Pancreas (tissue), 10 donors: ENCODE measurements at regions not wholly inside any gene's neighbourhood (a gene's known extent, or its start where the extent isn't known, plus 50 kb on each side); places are given as distances from the start of the nearest gene placed in this dataset.
"Not testable (repeated sequence)": the region's sequence is repeated elsewhere in the genome, so short reads cannot be mapped to it uniquely, and the experiment has no call there.

Experiments
- ATAC-seq, 4 donors: fragments of 200-7000 bp; cut with Tn5 transposase; one replicate each; pipeline versions ENCODE4 v1.8.0 to v1.9.1; 2020; ENCODE audit warnings: mild to moderate bottlenecking in 4 of 4, moderate library complexity in 4 of 4
- DNase-seq, 6 donors: peaks; one replicate each; pipeline ENCODE4 v3.0.0-alpha.2; 2020
- FAIRE-seq: peaks from 2 replicates; lab custom pipeline; 2012; peaks lifted over from hg19 to GRCh38; lab: Jason Lieb, UNC
- H3K27ac ChIP-seq, 4 donors: fragments of 200-600 bp; sonication (generic); 1 replicate in 3 of 4; 2 replicates in 1 of 4; pipeline versions ENCODE4 v1.5.0 to v1.8.0; 2020
- H3K27me3 ChIP-seq, 4 donors: fragments of 200-600 bp; one replicate each; pipeline ENCODE4 v1.8.0; 2021
- H3K36me3 ChIP-seq, 3 donors: fragments of 200-600 bp; sonication (generic) in 1 of 3; one replicate each; pipeline versions ENCODE4 v1.5.0 to v1.8.0; 2020 to 2021
- H3K4me1 ChIP-seq, 3 donors: fragments of 200-600 bp; one replicate each; pipeline ENCODE4 v1.8.0; 2021
- H3K4me3 ChIP-seq, 4 donors: fragments of 200-600 bp; sonication (generic) in 2 of 4; one replicate each; pipeline versions ENCODE4 v1.5.0 to v1.8.0; 2020 to 2021
- H3K9me3 ChIP-seq, 4 donors: fragments of 200-600 bp; one replicate each; pipeline ENCODE4 v1.8.0; 2021
- WGBS, 2 donors: extraction: QIAGEN DNeasy Blood & Tissue Kit; methylation state at CpG; one replicate each; pipeline ENCODE4 v1.1.7; 2013; 5-methylcytosine and 5-hydroxymethylcytosine counted together
- intact Hi-C, 3 donors: fragments of 100-400 bp; cut with DNase I; formaldehyde crosslinking; loops; one replicate each; pipeline versions ENCODE4 v1.11.1 to v1.14.2; 2022
- TF ChIP-seq, protein P1 (sequence below), 4 donors: fragments of 200-600 bp; sonication (generic) in 3 of 4; IDR thresholded peaks; one replicate each; pipeline versions ENCODE4 v1.5.0 to v1.8.0; 2021; ENCODE audit warnings: antibody characterized with exemption in 4 of 4
- donor health status: healthy with polysubstance abuse.
- donor health status: DM: no; HTN: no; CAD: no; lungs with moderate emphysema.
- donor health status: DM: no; HTN: no; CAD: no.
- donor health status: control.
- donor health status: control.
- donor health status: Bipolar disorder and iron deficiency.
- donor health status: DM: yes; HTN: yes; CAD: no.
- donor health status: DM: no; HTN: no; CAD: no.
- donor health status: DM: no; HTN: no; CAD: no.
- donor health status: DM: yes; HTN: yes; CAD: no.

DNA sequence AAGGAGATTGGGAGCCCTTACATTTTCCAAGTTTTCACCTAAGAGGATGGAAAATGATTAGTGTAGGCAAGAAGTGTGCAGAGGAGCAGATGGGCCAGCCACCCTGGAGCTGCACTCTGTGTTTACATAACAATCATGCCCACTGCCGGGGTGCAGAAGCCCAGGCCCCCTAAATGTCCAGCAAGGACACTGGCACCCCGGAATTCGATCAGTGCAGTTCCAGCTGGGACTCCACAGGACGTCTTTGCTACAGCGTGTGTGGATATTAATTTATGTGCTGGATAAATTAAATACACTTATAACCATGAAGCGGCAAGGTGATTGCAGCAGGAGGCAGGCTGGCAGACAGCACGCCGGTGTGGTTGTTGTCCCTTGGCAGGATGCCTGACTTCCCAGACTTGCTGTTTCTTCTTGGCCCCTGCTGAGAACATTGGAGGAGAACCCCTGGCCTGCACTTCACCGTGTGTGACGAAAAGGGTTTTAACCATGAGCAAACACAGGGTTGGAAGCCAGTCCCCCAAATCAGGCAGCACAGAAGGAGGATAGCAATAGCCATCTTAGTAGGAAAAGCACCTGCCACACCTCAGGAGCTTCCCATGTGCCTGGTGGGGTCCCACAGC lies 73.7 kb downstream of the GADD45G start:
- Histone ChIP-seq H3K4me3 (no peak overlapping the region), H3K27ac (peak overlapping the region in 3 of 4 donors; percentile 3 to 22 (median 20)), H3K4me1 (peaks cover 24 to 48% (median 44%) of the 10 kb centered on the region in 3 donors), H3K27me3 (no peaks in the 10 kb centered on the region), H3K36me3 (no peaks in the 10 kb centered on the region), H3K9me3 (no peaks in the 10 kb centered on the region)
- TF ChIP-seq, protein P1, sequence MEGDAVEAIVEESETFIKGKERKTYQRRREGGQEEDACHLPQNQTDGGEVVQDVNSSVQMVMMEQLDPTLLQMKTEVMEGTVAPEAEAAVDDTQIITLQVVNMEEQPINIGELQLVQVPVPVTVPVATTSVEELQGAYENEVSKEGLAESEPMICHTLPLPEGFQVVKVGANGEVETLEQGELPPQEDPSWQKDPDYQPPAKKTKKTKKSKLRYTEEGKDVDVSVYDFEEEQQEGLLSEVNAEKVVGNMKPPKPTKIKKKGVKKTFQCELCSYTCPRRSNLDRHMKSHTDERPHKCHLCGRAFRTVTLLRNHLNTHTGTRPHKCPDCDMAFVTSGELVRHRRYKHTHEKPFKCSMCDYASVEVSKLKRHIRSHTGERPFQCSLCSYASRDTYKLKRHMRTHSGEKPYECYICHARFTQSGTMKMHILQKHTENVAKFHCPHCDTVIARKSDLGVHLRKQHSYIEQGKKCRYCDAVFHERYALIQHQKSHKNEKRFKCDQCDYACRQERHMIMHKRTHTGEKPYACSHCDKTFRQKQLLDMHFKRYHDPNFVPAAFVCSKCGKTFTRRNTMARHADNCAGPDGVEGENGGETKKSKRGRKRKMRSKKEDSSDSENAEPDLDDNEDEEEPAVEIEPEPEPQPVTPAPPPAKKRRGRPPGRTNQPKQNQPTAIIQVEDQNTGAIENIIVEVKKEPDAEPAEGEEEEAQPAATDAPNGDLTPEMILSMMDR (IDR thresholded peaks at IDR 0.05), result no peak
- WGBS, 2 donors, result 49 to 57% methylated on average over 10 of the region's 10 CpGs
- intact Hi-C loops, result no loop called here
- DNase-seq (no peak), ATAC-seq (no peak), FAIRE-seq (no peak)

DNA sequence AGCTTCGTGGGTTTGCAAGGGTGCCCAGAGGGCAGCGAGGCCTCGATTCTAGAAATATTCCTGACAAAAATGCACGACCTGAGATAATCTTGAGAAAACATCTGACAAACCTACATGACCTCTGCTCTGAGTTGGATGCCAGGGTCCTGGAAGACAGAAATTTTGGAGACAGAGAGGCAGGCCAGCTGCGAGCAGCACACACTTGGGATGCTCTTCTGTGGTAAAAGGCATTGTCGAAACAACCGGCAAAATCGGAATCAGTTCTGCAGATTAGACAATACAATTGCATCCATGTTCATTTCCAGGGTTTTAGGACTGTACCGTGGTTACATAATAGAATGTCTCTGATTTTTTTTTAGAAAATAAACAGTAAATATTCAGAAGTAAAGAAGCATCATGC lies 74.2 kb downstream of the GADD45G start:
- 80% methylated on average over 9 of the region's 9 CpGs for WGBS, 2 donors
- Histone ChIP-seq H3K9me3 (no peaks in the 10 kb centered on the region), H3K4me3 (no peak overlapping the region), H3K27ac (no peak overlapping the region), H3K36me3 (no peaks in the 10 kb centered on the region), H3K27me3 (no peaks in the 10 kb centered on the region), H3K4me1 (peaks cover 30 to 53% (median 49%) of the 10 kb centered on the region in 3 donors)
- FAIRE-seq (no peak), DNase-seq (no peak), ATAC-seq (no peak)
- intact Hi-C loops, result no loop called here
- TF ChIP-seq, protein P1 (IDR thresholded peaks at IDR 0.05), result no peak

DNA sequence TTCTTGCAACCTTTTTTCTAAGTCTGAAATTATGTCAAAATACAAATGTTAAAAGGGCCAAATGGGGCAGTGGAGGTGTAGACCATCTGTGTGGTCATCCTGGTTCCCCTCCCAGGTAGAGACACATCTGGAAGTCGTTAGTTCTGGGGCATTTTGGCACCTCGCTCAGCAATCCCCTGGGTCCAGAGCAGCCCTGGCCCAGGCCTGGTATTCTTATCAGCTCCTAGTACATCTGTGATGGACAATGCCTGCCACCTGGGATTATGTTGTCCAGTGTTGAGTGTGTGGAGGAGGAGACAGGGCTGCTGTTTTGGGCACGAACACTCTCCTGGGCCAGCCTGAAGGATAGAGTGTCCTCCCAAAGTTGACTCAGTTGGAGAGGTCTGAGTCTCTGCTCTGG lies 74.8 kb downstream of the GADD45G start:
- 69 to 81% methylated on average over 3 of the region's 3 CpGs for WGBS, 2 donors
- FAIRE-seq, result no peak
- H3K9me3 ChIP-seq, result no peaks in the 10 kb centered on the region
- no peak overlapping the region for H3K4me3 ChIP-seq
- DNase-seq, result no peak
- TF ChIP-seq, protein P1 (IDR thresholded peaks at IDR 0.05), result no peak
- H3K27me3 ChIP-seq, result no peaks in the 10 kb centered on the region
- ATAC-seq, result no peak
- intact Hi-C loops, result no loop called here
- peaks cover 34 to 59% (median 53%) of the 10 kb centered on the region in 3 donors for H3K4me1 ChIP-seq
- no peaks in the 10 kb centered on the region for H3K36me3 ChIP-seq
- no peak overlapping the region for H3K27ac ChIP-seq

DNA sequence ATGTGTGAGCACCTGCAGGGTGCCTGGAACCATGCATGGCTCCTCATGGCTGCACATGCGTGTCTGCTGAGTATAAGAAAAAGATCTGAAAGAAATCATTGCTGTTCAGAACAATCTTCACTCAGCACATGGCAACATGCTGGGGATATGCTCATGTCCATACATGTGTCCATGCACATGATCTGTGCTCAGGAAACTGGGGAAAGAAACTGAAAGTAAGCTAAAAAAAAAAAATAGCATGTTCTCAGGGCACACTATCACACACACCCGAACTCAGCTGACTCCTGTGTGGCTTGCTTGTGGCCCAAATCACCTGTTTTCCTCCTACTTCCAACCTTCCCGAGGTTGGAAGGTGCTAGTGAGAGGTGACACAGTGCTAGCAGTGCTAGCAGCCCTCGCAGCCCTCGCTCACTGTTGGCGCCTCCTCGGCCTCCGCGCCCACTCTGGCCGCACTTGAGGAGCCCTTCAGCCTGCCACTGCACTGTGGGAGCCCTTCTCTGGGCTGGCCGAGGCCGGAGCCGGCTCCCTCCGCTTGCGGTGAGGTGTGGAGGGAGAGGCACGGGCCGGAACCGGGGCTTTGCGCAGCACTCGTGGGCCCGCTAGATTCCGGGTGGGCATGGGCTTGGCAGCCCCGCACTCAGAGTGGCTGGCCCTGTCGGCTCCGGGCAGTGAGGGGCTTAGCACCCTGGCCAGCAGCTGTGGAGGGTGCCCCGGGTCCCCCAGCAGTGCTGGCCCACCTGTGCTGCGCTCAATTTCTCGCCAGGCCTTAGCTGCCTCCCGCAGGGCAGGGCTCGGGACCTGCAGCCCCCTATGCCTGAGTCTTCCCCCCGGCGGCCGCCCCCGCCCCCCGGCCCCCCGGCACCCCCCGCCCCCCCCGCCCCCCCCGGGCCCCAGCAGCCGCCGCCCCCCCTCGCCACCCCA lies 76.0 kb downstream of the GADD45G start:
- intact Hi-C loops, result no loop called here
- H3K27ac ChIP-seq, result no peak overlapping the region
- ATAC-seq, result no peak
- no peak for FAIRE-seq
- DNase-seq, result no peak
- H3K4me1 ChIP-seq, result peaks cover 36 to 60% (median 51%) of the 10 kb centered on the region in 3 donors
- TF ChIP-seq, protein P1 (IDR thresholded peaks at IDR 0.05), result no peak
- no peaks in the 10 kb centered on the region for H3K9me3 ChIP-seq
- no peaks in the 10 kb centered on the region for H3K27me3 ChIP-seq
- WGBS, 2 donors, result 89 to 93% methylated on average over 25 to 36 of the region's 42 CpGs
- H3K36me3 ChIP-seq, result no peaks in the 10 kb centered on the region
- no peak overlapping the region for H3K4me3 ChIP-seq

DNA sequence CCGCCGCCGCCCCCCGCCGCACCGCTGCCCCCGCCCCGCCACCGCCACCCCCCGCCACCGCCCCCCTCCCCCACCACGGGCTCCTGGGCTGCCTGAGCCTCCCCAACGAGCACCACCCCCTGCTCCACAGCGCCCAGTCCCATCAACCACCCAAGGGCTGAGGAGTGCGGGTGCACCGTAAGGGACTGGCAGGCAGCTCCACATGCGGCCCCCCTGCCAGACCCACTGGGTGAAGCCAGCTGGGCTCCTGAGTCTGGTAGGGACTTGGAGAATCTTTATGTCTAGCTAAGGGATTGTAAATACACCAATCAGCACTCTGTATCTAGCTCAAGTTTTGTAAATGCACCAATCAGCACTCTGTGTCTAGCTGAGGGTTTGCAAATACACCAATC lies 76.7 kb downstream of the GADD45G start:
- intact Hi-C loops, H3K36me3 ChIP-seq, H3K4me3 ChIP-seq, DNase-seq, H3K27ac ChIP-seq, FAIRE-seq, H3K27me3 ChIP-seq, ATAC-seq, H3K9me3 ChIP-seq: not testable (repeated sequence)
- 98% methylated on average over 5 of the region's 17 CpGs for WGBS, 2 donors
- H3K4me1 ChIP-seq, result peaks cover 37 to 62% (median 54%) of the 10 kb centered on the region in 3 donors
